Liver (tissue), 8 donors: ENCODE measurements at regions not wholly inside any gene's neighbourhood (a gene's known extent, or its start where the extent isn't known, plus 50 kb on each side); places are given as distances from the start of the nearest gene placed in this dataset.

Experiments used
- DNase-seq: peaks from one replicate; pipeline ENCODE4 v3.0.0-alpha.2; 2017; ENCODE audit warnings: low spot score
- H3K27ac ChIP-seq, 2 donors: one replicate each; pipeline ENCODE4 v1.7.0; 2013; ENCODE audit warnings: inconsistent platforms in 2 of 2, low read length in 2 of 2, control low read depth in 1 of 2, low read depth in 1 of 2, mild to moderate bottlenecking in 1 of 2
- H3K27me3 ChIP-seq, 4 donors: one replicate each; pipeline versions ENCODE4 v1.6.1 to v1.7.0; 2013; ENCODE audit warnings: low read length in 3 of 4, inconsistent platforms in 1 of 4, mild to moderate bottlenecking in 1 of 4, moderate library complexity in 1 of 4; ENCODE audit not compliant: control insufficient read depth in 4 of 4, insufficient read depth in 4 of 4
- H3K36me3 ChIP-seq, 4 donors: one replicate each; pipeline versions ENCODE4 v1.6.1 to v1.7.0; 2013; ENCODE audit warnings: low read length in 3 of 4, mild to moderate bottlenecking in 3 of 4, low read depth in 1 of 4, moderate library complexity in 1 of 4; ENCODE audit not compliant: control insufficient read depth in 4 of 4, insufficient read depth in 3 of 4
- H3K4me1 ChIP-seq, 4 donors: one replicate each; pipeline versions ENCODE4 v1.6.1 to v1.7.0; 2013; ENCODE audit warnings: low read length in 3 of 4, mild to moderate bottlenecking in 3 of 4, moderate library complexity in 1 of 4; ENCODE audit not compliant: control insufficient read depth in 4 of 4, insufficient read depth in 4 of 4
- H3K4me3 ChIP-seq, 3 donors: one replicate each; pipeline versions ENCODE4 v1.6.1 to v1.7.0; 2013; ENCODE audit warnings: low read length in 3 of 3, control low read depth in 1 of 3, low read depth in 1 of 3, mild to moderate bottlenecking in 1 of 3
- H3K9ac ChIP-seq, 2 donors: one replicate each; pipeline ENCODE4 v1.7.0; 2013; ENCODE audit warnings: low read length in 2 of 2, mild to moderate bottlenecking in 2 of 2, moderate library complexity in 2 of 2, control low read depth in 1 of 2, low read depth in 1 of 2
- H3K9me3 ChIP-seq, 4 donors: one replicate each; pipeline versions ENCODE4 v1.6.1 to v1.7.0; 2013; ENCODE audit warnings: low read length in 3 of 4; ENCODE audit not compliant: control insufficient read depth in 4 of 4
- EGR1 ChIP-seq, 2 donors: IDR thresholded peaks; 2 replicates each; pipeline ENCODE4 v1.6.1; 2016 to 2018; ENCODE audit warnings: antibody characterized with exemption in 2 of 2, low read depth in 2 of 2
- GABPA ChIP-seq, 2 donors: IDR thresholded peaks in 1 of 2; conservative IDR thresholded peaks in 1 of 2; 2 replicates each; pipeline ENCODE4 v1.6.1; 2016; ENCODE audit warnings: antibody characterized with exemption in 2 of 2, mild to moderate bottlenecking in 1 of 2, moderate library complexity in 1 of 2
- HNF4A ChIP-seq, 2 donors: conservative IDR thresholded peaks; 2 replicates each; pipeline ENCODE4 v1.6.1; 2016; ENCODE audit warnings: antibody characterized with exemption in 2 of 2, mild to moderate bottlenecking in 2 of 2
- HNF4G ChIP-seq: IDR thresholded peaks from 2 replicates; pipeline ENCODE4 v1.6.1; 2016; ENCODE audit warnings: antibody characterized with exemption
- JUND ChIP-seq, 2 donors: IDR thresholded peaks; 2 replicates each; pipeline ENCODE4 v1.6.1; 2016; ENCODE audit warnings: antibody characterized with exemption in 2 of 2
- RXRA ChIP-seq, 2 donors: IDR thresholded peaks; 2 replicates each; pipeline ENCODE4 v1.6.1; 2017 to 2018; ENCODE audit warnings: antibody characterized with exemption in 2 of 2, mild to moderate bottlenecking in 1 of 2
- YY1 ChIP-seq: IDR thresholded peaks from 2 replicates; pipeline ENCODE4 v1.6.1; 2016; ENCODE audit warnings: antibody characterized with exemption, mild to moderate bottlenecking
- WGBS: extraction: QIAGEN DNeasy Blood & Tissue Kit; methylation state at CpG from one replicate; pipeline ENCODE4 v1.1.7; 2013; 5-methylcytosine and 5-hydroxymethylcytosine counted together
- TF ChIP-seq, protein P1 (sequence below): fragments of 150-350 bp; IDR thresholded peaks from 2 replicates; pipeline ENCODE4 v1.5.1; 2017; ENCODE audit warnings: improper control_type of control experiment, low read depth, low read length; ENCODE audit not compliant: missing input control
- TF ChIP-seq, protein P2 (sequence below): IDR thresholded peaks from 2 replicates; pipeline ENCODE4 v1.6.1; 2016; ENCODE audit warnings: antibody characterized with exemption
- TF ChIP-seq, protein P3 (sequence below): IDR thresholded peaks from 2 replicates; pipeline ENCODE4 v1.6.1; 2016; ENCODE audit warnings: antibody characterized with exemption, mild to moderate bottlenecking
- donor health status: healthy.
- donor health status: healthy.
- donor health status: healthy.
- donor health status: healthy.
- donor health status: healthy.

DNA sequence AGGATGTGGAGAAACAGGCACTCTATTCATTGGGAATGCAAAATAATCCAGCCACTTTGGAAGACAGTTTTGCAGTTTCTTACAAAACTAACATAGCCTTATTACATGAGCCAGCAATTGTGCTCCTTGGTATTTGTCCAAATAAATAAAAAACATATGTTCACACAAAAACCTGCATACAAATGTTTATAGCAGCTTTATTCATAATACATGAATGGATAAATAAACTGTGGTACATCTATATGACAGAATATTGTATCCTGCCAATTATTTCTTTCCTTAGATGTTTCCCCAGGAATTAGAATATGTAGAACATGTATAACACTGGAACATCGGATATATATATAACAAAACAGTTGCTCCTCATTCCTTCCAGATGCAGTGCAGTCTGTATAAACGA lies 57.7 kb upstream of the VEGFC start:
- Histone ChIP-seq H3K27me3 (no peaks in the 10 kb centered on the region), H3K36me3 (no peaks in the 10 kb centered on the region), H3K4me1 (no peaks in the 10 kb centered on the region), H3K4me3 (no peak overlapping the region), H3K9me3 (no peaks in the 10 kb centered on the region), H3K27ac (no peak overlapping the region), H3K9ac (no peak overlapping the region)
- TF ChIP-seq, protein P1, sequence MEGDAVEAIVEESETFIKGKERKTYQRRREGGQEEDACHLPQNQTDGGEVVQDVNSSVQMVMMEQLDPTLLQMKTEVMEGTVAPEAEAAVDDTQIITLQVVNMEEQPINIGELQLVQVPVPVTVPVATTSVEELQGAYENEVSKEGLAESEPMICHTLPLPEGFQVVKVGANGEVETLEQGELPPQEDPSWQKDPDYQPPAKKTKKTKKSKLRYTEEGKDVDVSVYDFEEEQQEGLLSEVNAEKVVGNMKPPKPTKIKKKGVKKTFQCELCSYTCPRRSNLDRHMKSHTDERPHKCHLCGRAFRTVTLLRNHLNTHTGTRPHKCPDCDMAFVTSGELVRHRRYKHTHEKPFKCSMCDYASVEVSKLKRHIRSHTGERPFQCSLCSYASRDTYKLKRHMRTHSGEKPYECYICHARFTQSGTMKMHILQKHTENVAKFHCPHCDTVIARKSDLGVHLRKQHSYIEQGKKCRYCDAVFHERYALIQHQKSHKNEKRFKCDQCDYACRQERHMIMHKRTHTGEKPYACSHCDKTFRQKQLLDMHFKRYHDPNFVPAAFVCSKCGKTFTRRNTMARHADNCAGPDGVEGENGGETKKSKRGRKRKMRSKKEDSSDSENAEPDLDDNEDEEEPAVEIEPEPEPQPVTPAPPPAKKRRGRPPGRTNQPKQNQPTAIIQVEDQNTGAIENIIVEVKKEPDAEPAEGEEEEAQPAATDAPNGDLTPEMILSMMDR: no peak
- no peak for TF ChIP-seq HNF4A (conservative IDR thresholded peaks at IDR 0.05)
- no peak for TF ChIP-seq EGR1 (IDR thresholded peaks at IDR 0.05; ENCODE audit: low read depth in 2 of 2)
- TF ChIP-seq JUND (IDR thresholded peaks at IDR 0.05): no peak
- no peak for TF ChIP-seq HNF4G
- TF ChIP-seq, protein P2, sequence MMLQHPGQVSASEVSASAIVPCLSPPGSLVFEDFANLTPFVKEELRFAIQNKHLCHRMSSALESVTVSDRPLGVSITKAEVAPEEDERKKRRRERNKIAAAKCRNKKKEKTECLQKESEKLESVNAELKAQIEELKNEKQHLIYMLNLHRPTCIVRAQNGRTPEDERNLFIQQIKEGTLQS: no peak
- no peak for TF ChIP-seq RXRA (IDR thresholded peaks at IDR 0.05)
- TF ChIP-seq YY1: no peak
- TF ChIP-seq, protein P3, sequence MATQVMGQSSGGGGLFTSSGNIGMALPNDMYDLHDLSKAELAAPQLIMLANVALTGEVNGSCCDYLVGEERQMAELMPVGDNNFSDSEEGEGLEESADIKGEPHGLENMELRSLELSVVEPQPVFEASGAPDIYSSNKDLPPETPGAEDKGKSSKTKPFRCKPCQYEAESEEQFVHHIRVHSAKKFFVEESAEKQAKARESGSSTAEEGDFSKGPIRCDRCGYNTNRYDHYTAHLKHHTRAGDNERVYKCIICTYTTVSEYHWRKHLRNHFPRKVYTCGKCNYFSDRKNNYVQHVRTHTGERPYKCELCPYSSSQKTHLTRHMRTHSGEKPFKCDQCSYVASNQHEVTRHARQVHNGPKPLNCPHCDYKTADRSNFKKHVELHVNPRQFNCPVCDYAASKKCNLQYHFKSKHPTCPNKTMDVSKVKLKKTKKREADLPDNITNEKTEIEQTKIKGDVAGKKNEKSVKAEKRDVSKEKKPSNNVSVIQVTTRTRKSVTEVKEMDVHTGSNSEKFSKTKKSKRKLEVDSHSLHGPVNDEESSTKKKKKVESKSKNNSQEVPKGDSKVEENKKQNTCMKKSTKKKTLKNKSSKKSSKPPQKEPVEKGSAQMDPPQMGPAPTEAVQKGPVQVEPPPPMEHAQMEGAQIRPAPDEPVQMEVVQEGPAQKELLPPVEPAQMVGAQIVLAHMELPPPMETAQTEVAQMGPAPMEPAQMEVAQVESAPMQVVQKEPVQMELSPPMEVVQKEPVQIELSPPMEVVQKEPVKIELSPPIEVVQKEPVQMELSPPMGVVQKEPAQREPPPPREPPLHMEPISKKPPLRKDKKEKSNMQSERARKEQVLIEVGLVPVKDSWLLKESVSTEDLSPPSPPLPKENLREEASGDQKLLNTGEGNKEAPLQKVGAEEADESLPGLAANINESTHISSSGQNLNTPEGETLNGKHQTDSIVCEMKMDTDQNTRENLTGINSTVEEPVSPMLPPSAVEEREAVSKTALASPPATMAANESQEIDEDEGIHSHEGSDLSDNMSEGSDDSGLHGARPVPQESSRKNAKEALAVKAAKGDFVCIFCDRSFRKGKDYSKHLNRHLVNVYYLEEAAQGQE: no peak
- 60% methylated on average over 2 of the region's 2 CpGs for WGBS
- DNase-seq: no peak

DNA sequence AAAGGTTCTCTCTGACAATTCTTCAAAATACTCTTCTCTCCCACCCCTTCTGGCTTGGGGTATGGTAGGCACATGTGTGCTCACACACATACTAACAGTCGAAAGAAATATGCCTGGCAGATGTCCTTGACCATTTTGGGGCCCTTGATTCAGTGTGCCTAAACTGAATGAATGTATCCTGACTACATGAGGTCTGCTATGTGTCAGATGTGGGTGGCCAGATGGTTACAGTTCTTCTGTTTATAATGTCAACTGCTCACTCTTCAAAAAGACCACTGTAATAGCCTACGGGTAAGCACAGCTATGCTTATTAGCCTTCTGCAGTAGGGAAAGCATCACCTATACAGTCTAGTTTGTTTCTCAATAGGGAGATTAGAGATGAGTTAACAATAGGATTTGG lies 63.7 kb upstream of the VEGFC start:
- Histone ChIP-seq H3K4me3 (no peak overlapping the region), H3K27ac (no peak overlapping the region), H3K27me3 (no peaks in the 10 kb centered on the region), H3K36me3 (no peaks in the 10 kb centered on the region), H3K9ac (no peak overlapping the region), H3K4me1 (no peaks in the 10 kb centered on the region), H3K9me3 (no peaks in the 10 kb centered on the region)
- 65% methylated on average over 2 of the region's 2 CpGs for WGBS
- no peak for DNase-seq
- TF ChIP-seq GABPA (IDR thresholded peaks at IDR 0.05 in 1 of 2, conservative IDR thresholded peaks at IDR 0.05 in 1 of 2) (no peak), RXRA (IDR thresholded peaks at IDR 0.05) (no peak), EGR1 (IDR thresholded peaks at IDR 0.05; ENCODE audit: low read depth in 2 of 2) (no peak)
- TF ChIP-seq, protein P1: no peak
